ENCODE measurements at regions not wholly inside any gene's neighbourhood (a gene's known extent, or its start where the extent isn't known, plus 50 kb on each side); places are given as distances from the start of the nearest gene placed in this dataset.

DNA sequence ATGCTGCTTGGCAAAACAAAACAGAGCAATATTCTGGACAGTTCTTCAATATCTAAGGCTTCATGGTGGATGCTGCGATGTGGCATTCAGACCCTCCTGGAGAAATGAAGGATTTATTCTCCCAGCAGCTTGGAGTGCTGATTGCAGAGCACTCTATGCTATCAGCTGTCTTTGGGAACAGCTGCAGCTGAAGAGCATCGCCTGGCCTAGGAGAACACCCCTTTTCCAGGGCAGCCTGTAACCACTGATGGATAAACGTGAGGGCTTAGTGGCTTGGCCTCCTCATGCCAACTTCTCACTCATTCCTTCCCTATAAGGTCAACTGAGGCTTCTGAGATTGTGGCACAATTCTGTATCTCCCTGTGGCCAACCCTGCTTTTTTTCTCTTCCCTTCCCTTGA is 638.1 kb upstream of the CNTNAP2 start:
- TF ChIP-seq POLR2A (IDR thresholded peaks at IDR 0.05; ENCODE audit: low read length): no peak
- TF ChIP-seq CTCF (IDR thresholded peaks at IDR 0.05): no peak
- no peak for TF ChIP-seq ZFP36 (IDR thresholded peaks at IDR 0.05; ENCODE audit: borderline replicate concordance, partially characterized antibody)
- TF ChIP-seq EP300 (IDR thresholded peaks at IDR 0.05): no peak
- no peak for TF ChIP-seq RFX5 (IDR thresholded peaks at IDR 0.05)
- no peak for TF ChIP-seq HDAC2 (IDR thresholded peaks at IDR 0.05)
- no peak for TF ChIP-seq ZC3H11A (IDR thresholded peaks at IDR 0.05)
- TF ChIP-seq CEBPB (IDR thresholded peaks at IDR 0.05): no peak
- TF ChIP-seq, protein P1, sequence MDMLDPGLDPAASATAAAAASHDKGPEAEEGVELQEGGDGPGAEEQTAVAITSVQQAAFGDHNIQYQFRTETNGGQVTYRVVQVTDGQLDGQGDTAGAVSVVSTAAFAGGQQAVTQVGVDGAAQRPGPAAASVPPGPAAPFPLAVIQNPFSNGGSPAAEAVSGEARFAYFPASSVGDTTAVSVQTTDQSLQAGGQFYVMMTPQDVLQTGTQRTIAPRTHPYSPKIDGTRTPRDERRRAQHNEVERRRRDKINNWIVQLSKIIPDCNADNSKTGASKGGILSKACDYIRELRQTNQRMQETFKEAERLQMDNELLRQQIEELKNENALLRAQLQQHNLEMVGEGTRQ (IDR thresholded peaks at IDR 0.05): no peak
- TF ChIP-seq RAD21 (conservative IDR thresholded peaks at IDR 0.05 in 1 of 2, IDR thresholded peaks at IDR 0.05 in 1 of 2): no peak

All from A549 (cell line).